SK-N-SH (cell line): ENCODE measurements at regions not wholly inside any gene's neighbourhood (a gene's known extent, or its start where the extent isn't known, plus 50 kb on each side); places are given as distances from the start of the nearest gene placed in this dataset.

Experiments
- CTCF ChIP-seq: fragments of 200-600 bp; sonication (generic); IDR thresholded peaks from 2 replicates; pipeline ENCODE4 v1.6.1; 2017; ENCODE audit warnings: antibody characterized with exemption, mild to moderate bottlenecking, moderate library complexity
- NFIC ChIP-seq: IDR thresholded peaks from 2 replicates; pipeline ENCODE4 v1.4.0; 2012; ENCODE audit warnings: borderline replicate concordance
- PBX3 ChIP-seq: IDR thresholded peaks from 2 replicates; pipeline ENCODE4; 2012
- RAD21 ChIP-seq: IDR thresholded peaks from 2 replicates; pipeline ENCODE4 v1.6.1; 2012; ENCODE audit warnings: mild to moderate bottlenecking, low read length
- RXRA ChIP-seq: IDR thresholded peaks from 2 replicates; pipeline ENCODE4 v1.4.0; 2012; ENCODE audit warnings: low read depth, mild to moderate bottlenecking, borderline replicate concordance

GRCh38 chr2:235324324-235324723 lies 169.5 kb upstream of the AGAP1 start:
- no peak for TF ChIP-seq RAD21
- no peak for TF ChIP-seq CTCF
- no peak for TF ChIP-seq RXRA
- no peak for TF ChIP-seq NFIC
- TF ChIP-seq PBX3: no peak
